Fibroblast of the aortic adventitia (primary cell): ENCODE measurements at regions not wholly inside any gene's neighbourhood (a gene's known extent, or its start where the extent isn't known, plus 50 kb on each side); places are given as distances from the start of the nearest gene placed in this dataset.

Experiments
- DNase-seq: peaks from one replicate; pipeline ENCODE4 v3.0.0-alpha.2; 2010; ENCODE audit warnings: low read depth
- H3K4me3 ChIP-seq: 2 replicates; pipeline ENCODE4 v1.5.1; 2011; ENCODE audit warnings: low read depth, mild to moderate bottlenecking, control low read depth, low read length, moderate library complexity
- TF ChIP-seq, protein P1 (sequence below): IDR thresholded peaks from 2 replicates; pipeline ENCODE4 v1.5.1; 2011; ENCODE audit warnings: mild to moderate bottlenecking, low read length, control low read depth, inconsistent platforms; ENCODE audit not compliant: insufficient read depth

DNA sequence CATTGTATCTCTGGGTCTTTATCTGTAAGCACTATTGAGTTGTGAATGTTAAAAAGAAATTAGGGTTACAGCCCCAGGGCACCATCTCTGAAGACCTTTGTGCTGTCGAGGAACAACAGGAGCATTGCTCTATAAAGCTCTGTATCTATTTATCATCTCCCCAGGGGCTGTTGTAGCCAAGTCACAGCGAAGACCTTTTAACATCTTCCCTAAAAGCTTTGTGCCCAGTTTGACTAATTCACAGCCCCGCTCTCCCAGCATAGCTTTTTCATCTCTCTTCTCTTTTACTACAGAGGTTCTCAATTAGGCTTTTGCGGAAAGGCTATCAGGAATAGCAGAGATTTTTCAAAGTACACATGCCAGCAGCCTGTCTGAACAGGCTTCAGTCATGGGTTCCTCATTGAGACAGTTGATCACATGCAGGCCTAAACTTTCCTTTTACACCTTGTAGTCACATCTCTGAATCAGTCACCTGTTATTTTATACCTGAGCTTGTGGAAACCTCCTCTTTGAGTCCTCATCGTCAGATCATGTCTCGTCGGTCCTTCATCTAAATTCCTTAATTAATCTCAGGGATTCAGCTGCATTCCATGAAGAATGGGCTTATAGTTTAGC is 140.5 kb downstream of the NPR3 start:
- no peak overlapping the region for H3K4me3 ChIP-seq
- DNase-seq, result no peak
- TF ChIP-seq, protein P1, sequence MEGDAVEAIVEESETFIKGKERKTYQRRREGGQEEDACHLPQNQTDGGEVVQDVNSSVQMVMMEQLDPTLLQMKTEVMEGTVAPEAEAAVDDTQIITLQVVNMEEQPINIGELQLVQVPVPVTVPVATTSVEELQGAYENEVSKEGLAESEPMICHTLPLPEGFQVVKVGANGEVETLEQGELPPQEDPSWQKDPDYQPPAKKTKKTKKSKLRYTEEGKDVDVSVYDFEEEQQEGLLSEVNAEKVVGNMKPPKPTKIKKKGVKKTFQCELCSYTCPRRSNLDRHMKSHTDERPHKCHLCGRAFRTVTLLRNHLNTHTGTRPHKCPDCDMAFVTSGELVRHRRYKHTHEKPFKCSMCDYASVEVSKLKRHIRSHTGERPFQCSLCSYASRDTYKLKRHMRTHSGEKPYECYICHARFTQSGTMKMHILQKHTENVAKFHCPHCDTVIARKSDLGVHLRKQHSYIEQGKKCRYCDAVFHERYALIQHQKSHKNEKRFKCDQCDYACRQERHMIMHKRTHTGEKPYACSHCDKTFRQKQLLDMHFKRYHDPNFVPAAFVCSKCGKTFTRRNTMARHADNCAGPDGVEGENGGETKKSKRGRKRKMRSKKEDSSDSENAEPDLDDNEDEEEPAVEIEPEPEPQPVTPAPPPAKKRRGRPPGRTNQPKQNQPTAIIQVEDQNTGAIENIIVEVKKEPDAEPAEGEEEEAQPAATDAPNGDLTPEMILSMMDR, result no peak

DNA sequence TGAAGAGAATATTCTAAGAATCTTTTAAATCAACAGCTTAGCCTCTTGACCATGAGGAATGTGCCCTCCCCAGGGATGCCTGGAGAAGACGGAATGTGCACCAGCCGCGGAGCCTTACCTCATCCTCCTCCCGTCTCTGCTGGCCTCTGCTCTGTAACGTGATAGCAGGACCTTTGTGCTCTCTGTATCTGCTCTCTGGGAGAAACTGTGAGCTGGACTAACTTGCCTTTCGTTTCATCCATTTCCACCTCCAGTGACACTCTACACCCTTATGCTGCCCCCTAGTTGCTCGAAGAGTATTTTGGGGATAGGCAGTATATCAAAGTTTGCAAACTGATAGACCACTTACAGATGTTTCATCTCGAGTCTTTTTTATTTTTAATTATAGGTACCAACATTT is 141.4 kb downstream of the NPR3 start:
- H3K4me3 ChIP-seq, result no peak overlapping the region
- TF ChIP-seq, protein P1, result peak; percentile 66

DNA sequence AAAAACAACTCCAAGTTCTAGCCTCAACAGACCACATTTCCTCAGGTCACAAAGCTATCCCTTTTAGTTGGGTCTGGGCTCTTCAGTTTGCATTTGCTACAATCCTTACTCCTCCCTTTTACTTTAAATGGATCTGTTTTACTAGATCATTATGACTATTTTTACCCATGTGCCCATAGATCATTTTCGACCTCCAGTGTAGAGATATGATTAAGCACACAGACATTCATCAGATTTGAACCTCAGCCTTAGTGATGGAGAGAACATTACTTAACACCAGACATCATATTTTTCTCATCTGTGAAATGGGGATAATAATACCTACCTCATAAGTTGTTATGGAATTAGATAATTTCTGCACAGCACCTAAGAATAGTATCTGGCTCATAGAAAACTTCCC is 141.9 kb downstream of the NPR3 start:
- TF ChIP-seq, protein P1, result no peak
- DNase-seq, result no peak

More for the DNA sequence above, 141.4 kb downstream of the NPR3 start:
- DNase-seq, result peak; percentile 84

DNA sequence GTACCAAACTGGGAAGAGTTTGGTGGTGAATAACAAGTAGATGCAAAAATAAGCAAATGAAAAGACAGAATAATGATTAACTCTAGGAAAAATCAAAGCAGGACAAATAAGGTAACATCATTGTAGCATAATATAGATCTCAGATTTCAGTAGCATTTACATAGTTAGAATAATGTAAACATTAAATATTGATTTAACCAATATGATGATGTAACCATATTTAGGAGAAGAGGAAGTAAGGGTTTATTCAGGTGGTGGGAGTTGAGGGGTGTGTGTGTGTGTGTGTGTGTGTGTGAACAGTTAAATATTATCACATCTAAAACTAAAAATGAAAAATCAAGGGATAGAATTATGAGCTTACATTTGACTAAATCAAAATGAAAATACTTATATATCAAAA is 143.4 kb downstream of the NPR3 start:
- H3K4me3 ChIP-seq, result no peak overlapping the region
- TF ChIP-seq, protein P1, result no peak
- DNase-seq, result no peak

More for the DNA sequence above, 141.9 kb downstream of the NPR3 start:
- no peak overlapping the region for H3K4me3 ChIP-seq

DNA sequence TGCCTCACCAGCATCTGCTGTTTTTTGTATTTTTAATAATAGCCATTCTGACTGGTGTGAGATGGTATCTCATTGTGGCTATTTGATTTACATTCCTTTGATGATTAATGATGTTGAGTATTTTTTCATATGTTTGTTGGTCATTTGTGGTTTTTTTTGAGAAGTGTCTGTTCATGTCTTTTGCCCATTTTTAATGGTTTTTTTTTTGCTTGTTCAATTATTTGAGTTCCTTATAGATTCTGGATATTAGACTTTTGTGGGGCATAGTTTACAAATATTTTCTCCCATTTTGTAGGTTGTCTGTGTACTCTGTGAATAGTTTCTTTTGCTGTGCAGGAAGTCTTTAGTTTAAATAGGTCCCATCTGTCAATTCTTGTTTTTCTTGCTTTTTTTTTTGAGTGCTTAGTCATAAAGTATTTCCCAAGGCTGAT is 148.1 kb downstream of the NPR3 start:
- no peak for DNase-seq

DNA sequence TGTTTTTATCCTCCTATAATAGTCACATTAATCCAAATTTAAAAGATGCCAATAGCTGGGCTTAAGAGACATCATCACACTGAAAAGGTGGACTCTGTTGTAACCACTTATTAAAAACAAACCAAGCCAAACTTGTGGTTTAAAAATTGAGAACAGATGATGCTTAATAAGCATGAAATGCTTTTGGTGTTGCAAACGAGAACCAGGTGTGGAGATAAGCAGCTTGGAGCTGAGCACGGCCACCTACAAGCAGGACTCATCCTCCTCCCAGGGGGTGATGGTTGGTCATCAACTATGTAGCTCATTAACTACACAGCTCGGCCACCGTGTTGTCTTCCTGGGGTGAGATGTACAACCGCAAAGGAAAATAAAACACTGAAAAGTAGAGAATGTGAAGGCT is 154.4 kb downstream of the NPR3 start:
- no peak overlapping the region for H3K4me3 ChIP-seq
- peak; percentile 62 for DNase-seq
- TF ChIP-seq, protein P1, result no peak

More for the DNA sequence above, 148.1 kb downstream of the NPR3 start:
- no peak overlapping the region for H3K4me3 ChIP-seq
- TF ChIP-seq, protein P1, result no peak

DNA sequence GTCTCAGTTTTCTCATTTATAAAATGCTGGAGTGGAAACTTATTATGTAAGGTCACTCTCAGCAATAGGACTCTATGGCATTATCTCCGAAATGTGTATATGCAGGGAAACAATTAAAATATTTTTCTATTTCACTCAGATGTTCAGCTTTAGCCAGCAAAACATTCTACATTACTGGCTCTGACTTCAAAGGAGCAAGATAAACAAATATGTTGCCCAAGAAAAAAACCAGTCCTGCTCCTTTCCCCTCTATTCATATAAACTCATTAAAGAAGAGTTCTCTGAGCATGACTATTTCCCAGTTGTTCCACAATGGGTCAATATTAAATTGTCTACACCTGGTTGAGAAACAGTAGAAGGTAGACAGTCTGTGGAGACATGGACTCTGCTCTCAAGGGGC is 155.0 kb downstream of the NPR3 start:
- peak; percentile 41 for DNase-seq
- TF ChIP-seq, protein P1, result no peak

More for the DNA sequence above, 155.0 kb downstream of the NPR3 start:
- no peak overlapping the region for H3K4me3 ChIP-seq
